KMS-11 (cell line): ENCODE measurements at regions not wholly inside any gene's neighbourhood (a gene's known extent, or its start where the extent isn't known, plus 50 kb on each side); places are given as distances from the start of the nearest gene placed in this dataset.

Source experiments
- H2AFZ ChIP-seq: fragments of 200-600 bp; sonication (generic); 2 replicates; pipeline ENCODE4 v1.6.1; 2016; ENCODE audit warnings: antibody characterized with exemption, mixed run types, low read depth
- H3K27ac ChIP-seq: fragments of 200-600 bp; sonication (generic); 2 replicates; pipeline ENCODE4 v1.6.1; 2016; ENCODE audit warnings: mild to moderate bottlenecking, mixed run types
- H3K27me3 ChIP-seq: fragments of 200-600 bp; sonication (generic); 2 replicates; pipeline ENCODE4 v1.6.1; 2017; ENCODE audit warnings: mild to moderate bottlenecking, low read depth, mixed run types, moderate library complexity; ENCODE audit not compliant: insufficient read depth
- H3K36me3 ChIP-seq: fragments of 200-600 bp; sonication (generic); 2 replicates; pipeline ENCODE4 v1.6.1; 2017; ENCODE audit warnings: mild to moderate bottlenecking, mixed run types; ENCODE audit not compliant: insufficient read depth
- H3K4me1 ChIP-seq: fragments of 200-600 bp; sonication (generic); 2 replicates; pipeline ENCODE4 v1.6.1; 2016; ENCODE audit warnings: mild to moderate bottlenecking, low read depth, mixed run types; ENCODE audit not compliant: poor library complexity, severe bottlenecking
- H3K4me2 ChIP-seq: fragments of 200-600 bp; sonication (generic); 2 replicates; pipeline ENCODE4 v1.7.0; 2016; ENCODE audit warnings: mild to moderate bottlenecking, mixed run types
- H3K4me3 ChIP-seq: fragments of 200-600 bp; sonication (generic); IDR thresholded peaks from 2 replicates; pipeline ENCODE4 v1.6.1; 2017; ENCODE audit warnings: low read depth, low read length, mixed read lengths; ENCODE audit not compliant: insufficient read depth
- H3K79me2 ChIP-seq: fragments of 200-600 bp; sonication (generic); 2 replicates; pipeline ENCODE4 v1.6.1; 2016; ENCODE audit warnings: low read depth, mixed run types; ENCODE audit not compliant: insufficient read depth
- H3K9ac ChIP-seq: fragments of 200-600 bp; sonication (generic); 2 replicates; pipeline ENCODE4 v1.6.1; 2016; ENCODE audit warnings: mild to moderate bottlenecking, mixed run types
- H4K20me1 ChIP-seq: fragments of 200-600 bp; sonication (generic); 2 replicates; pipeline ENCODE4 v1.6.1; 2016; ENCODE audit warnings: mild to moderate bottlenecking, mixed run types; ENCODE audit not compliant: insufficient read depth
- CTCF ChIP-seq: fragments of 200-600 bp; sonication (generic); conservative IDR thresholded peaks from 2 replicates; pipeline ENCODE4 v1.6.1; 2017; ENCODE audit warnings: low read depth, mild to moderate bottlenecking, antibody characterized with exemption, low read length, moderate library complexity, mixed read lengths

GRCh38 chr1:95313527-95313926 is 79.5 kb downstream of the RWDD3 start:
- Histone ChIP-seq H4K20me1 (no peaks in the 10 kb centered on the region), H3K79me2 (no peaks in the 10 kb centered on the region), H3K9ac (no peak overlapping the region), H3K36me3 (no peaks in the 10 kb centered on the region), H3K27ac (no peak overlapping the region), H3K4me2 (no peak overlapping the region), H3K4me1 (no peaks in the 10 kb centered on the region), H3K4me3 (no peak overlapping the region), H2AFZ (no peak overlapping the region), H3K27me3 (no peaks in the 10 kb centered on the region)
- TF ChIP-seq CTCF: no peak

GRCh38 chr1:95321531-95321930 is 87.5 kb downstream of the RWDD3 start:
- no peak overlapping the region for H3K4me3 ChIP-seq
- no peak for TF ChIP-seq CTCF
- H3K79me2 ChIP-seq: no peaks in the 10 kb centered on the region
- H3K36me3 ChIP-seq: no peaks in the 10 kb centered on the region
- H3K4me1 ChIP-seq: no peaks in the 10 kb centered on the region
- H3K4me2 ChIP-seq: no peak overlapping the region
- H3K27ac ChIP-seq: no peak overlapping the region
- H3K9ac ChIP-seq: no peak overlapping the region
- H2AFZ ChIP-seq: no peak overlapping the region
- H4K20me1 ChIP-seq: no peaks in the 10 kb centered on the region
- H3K27me3 ChIP-seq: no peaks in the 10 kb centered on the region

- no peaks in the 10 kb centered on the region for H3K4me1 ChIP-seq
- no peak for TF ChIP-seq CTCF
- no peaks in the 10 kb centered on the region for H4K20me1 ChIP-seq
- H3K79me2 ChIP-seq: no peaks in the 10 kb centered on the region
- H3K4me2 ChIP-seq: no peak overlapping the region
- no peak overlapping the region for H3K27ac ChIP-seq
- H3K4me3 ChIP-seq: no peak overlapping the region
- H3K9ac ChIP-seq: no peak overlapping the region
- no peaks in the 10 kb centered on the region for H3K36me3 ChIP-seq
- H2AFZ ChIP-seq: no peak overlapping the region
- H3K27me3 ChIP-seq: no peaks in the 10 kb centered on the region
Observed at GRCh38 chr1:95323123-95323522, 89.1 kb downstream of the RWDD3 start.

GRCh38 chr1:95325349-95325748 is 91.3 kb downstream of the RWDD3 start:
- Histone ChIP-seq H3K79me2 (no peaks in the 10 kb centered on the region), H3K27me3 (no peaks in the 10 kb centered on the region), H3K9ac (no peak overlapping the region), H2AFZ (no peak overlapping the region), H4K20me1 (no peaks in the 10 kb centered on the region), H3K4me1 (no peaks in the 10 kb centered on the region), H3K4me3 (no peak overlapping the region), H3K36me3 (no peaks in the 10 kb centered on the region), H3K4me2 (no peak overlapping the region), H3K27ac (no peak overlapping the region)
- no peak for TF ChIP-seq CTCF

GRCh38 chr1:95326023-95326422 is 92.0 kb downstream of the RWDD3 start:
- no peaks in the 10 kb centered on the region for H3K36me3 ChIP-seq
- no peak overlapping the region for H2AFZ ChIP-seq
- no peaks in the 10 kb centered on the region for H3K79me2 ChIP-seq
- no peak overlapping the region for H3K27ac ChIP-seq
- no peaks in the 10 kb centered on the region for H3K27me3 ChIP-seq
- no peak for TF ChIP-seq CTCF
- H3K4me2 ChIP-seq: no peak overlapping the region
- no peaks in the 10 kb centered on the region for H4K20me1 ChIP-seq
- no peak overlapping the region for H3K9ac ChIP-seq
- no peak overlapping the region for H3K4me3 ChIP-seq
- H3K4me1 ChIP-seq: no peaks in the 10 kb centered on the region
